Lower lobe of right lung (tissue), 2 donors: ENCODE measurements at regions not wholly inside any gene's neighbourhood (a gene's known extent, or its start where the extent isn't known, plus 50 kb on each side); places are given as distances from the start of the nearest gene placed in this dataset.
A peak's percentile ranks its signal among the peaks of the same experiment; 100 is the strongest.

Experiments used
- ATAC-seq, 2 donors: fragments of 200-7000 bp; cut with Tn5 transposase; one replicate each; pipeline ENCODE4 v1.9.1; 2020 to 2022; ENCODE audit warnings: mild to moderate bottlenecking in 2 of 2, moderate library complexity in 2 of 2
- DNase-seq: peaks from one replicate; pipeline ENCODE4 v3.0.0-alpha.2; 2020
- H3K27ac ChIP-seq: fragments of 200-600 bp; one replicate; pipeline ENCODE4 v1.8.0; 2022
- H3K27me3 ChIP-seq: fragments of 200-600 bp; one replicate; pipeline ENCODE4 v1.8.0; 2022; ENCODE audit warnings: low read depth
- H3K36me3 ChIP-seq: fragments of 200-600 bp; one replicate; pipeline ENCODE4 v1.8.0; 2022; ENCODE audit warnings: mild to moderate bottlenecking
- H3K4me1 ChIP-seq: fragments of 200-600 bp; one replicate; pipeline ENCODE4 v1.8.0; 2022
- H3K4me3 ChIP-seq: fragments of 200-600 bp; one replicate; pipeline ENCODE4 v1.8.0; 2022; ENCODE audit warnings: mild to moderate bottlenecking
- H3K9me3 ChIP-seq: fragments of 200-600 bp; one replicate; pipeline ENCODE4 v1.8.0; 2022
- CTCF ChIP-seq: fragments of 200-600 bp; IDR thresholded peaks from one replicate; pipeline ENCODE4 v1.8.0; 2022; ENCODE audit warnings: antibody characterized with exemption, mild to moderate bottlenecking
- intact Hi-C: fragments of 100-400 bp; cut with DNase I; formaldehyde crosslinking; loops from one replicate; pipeline ENCODE4 v1.11.0; 2022
- donor health status: DM: no; HTN: yes; CAD: no; lungs with severe emphysema.

GRCh38 chr9:91122755-91123154 is 239.0 kb downstream of the AUH start:
- no peaks in the 10 kb centered on the region for H3K9me3 ChIP-seq
- H3K4me1 ChIP-seq = peaks cover 27% of the 10 kb centered on the region
- no peak for TF ChIP-seq CTCF
- H3K27me3 ChIP-seq = no peaks in the 10 kb centered on the region
- DNase-seq (no peak), ATAC-seq (no peak)
- intact Hi-C loops = no loop called here
- H3K27ac ChIP-seq = no peak overlapping the region
- no peak overlapping the region for H3K4me3 ChIP-seq
- H3K36me3 ChIP-seq = no peaks in the 10 kb centered on the region

GRCh38 chr9:91126761-91127445 is 234.8 kb downstream of the AUH start:
- DNase-seq (no peak), ATAC-seq (no peak)
- H3K4me3 ChIP-seq = no peak overlapping the region
- intact Hi-C loops = no loop called here
- TF ChIP-seq CTCF = no peak
- H3K27me3 ChIP-seq = no peaks in the 10 kb centered on the region
- no peaks in the 10 kb centered on the region for H3K9me3 ChIP-seq
- H3K4me1 ChIP-seq = no peaks in the 10 kb centered on the region
- no peak overlapping the region for H3K27ac ChIP-seq
- H3K36me3 ChIP-seq = no peaks in the 10 kb centered on the region

- ATAC-seq (no peak), DNase-seq (no peak)
- intact Hi-C loops = no loop called here
- TF ChIP-seq CTCF = no peak
- Histone ChIP-seq H3K27ac (no peak overlapping the region), H3K4me1 (no peaks in the 10 kb centered on the region), H3K36me3 (no peaks in the 10 kb centered on the region), H3K27me3 (no peaks in the 10 kb centered on the region), H3K4me3 (no peak overlapping the region), H3K9me3 (no peaks in the 10 kb centered on the region)
Observed at GRCh38 chr9:91127653-91128052, 234.1 kb downstream of the AUH start.

- H3K4me3 ChIP-seq = no peak overlapping the region
- H3K4me1 ChIP-seq = no peaks in the 10 kb centered on the region
- H3K36me3 ChIP-seq = no peaks in the 10 kb centered on the region
- TF ChIP-seq CTCF = no peak
- H3K27me3 ChIP-seq = no peaks in the 10 kb centered on the region
- H3K9me3 ChIP-seq = no peaks in the 10 kb centered on the region
- intact Hi-C loops = no loop called here
- H3K27ac ChIP-seq = no peak overlapping the region
- ATAC-seq (no peak), DNase-seq (no peak)
Observed at GRCh38 chr9:91130796-91131318, 230.9 kb downstream of the AUH start.

GRCh38 chr9:91131433-91131839 is 230.3 kb downstream of the AUH start:
- ATAC-seq (peak; percentile 69 to 79), DNase-seq (no peak)
- Histone ChIP-seq H3K4me3 (no peak overlapping the region), H3K36me3 (no peaks in the 10 kb centered on the region), H3K4me1 (no peaks in the 10 kb centered on the region), H3K9me3 (no peaks in the 10 kb centered on the region), H3K27ac (no peak overlapping the region), H3K27me3 (no peaks in the 10 kb centered on the region)
- no peak for TF ChIP-seq CTCF
- intact Hi-C loops = no loop called here
